NCI-H187 (cell line): ENCODE measurements at regions not wholly inside any gene's neighbourhood (a gene's known extent, or its start where the extent isn't known, plus 50 kb on each side); places are given as distances from the start of the nearest gene placed in this dataset.
A peak's percentile ranks its signal among the peaks of the same experiment; 100 is the strongest.
"Not testable (repeated sequence)": the region's sequence is repeated elsewhere in the genome, so short reads cannot be mapped to it uniquely, and the experiment has no call there.

Experiments
- DNase-seq, 2 experiments: peaks; one replicate each; lab custom pipeline; 2025; lab: John Stamatoyannopoulos, UW

- DNase-seq, result no peak
Observed at GRCh38 chr2:128414946-128415778, 96.5 kb upstream of the HS6ST1 start.

DNA sequence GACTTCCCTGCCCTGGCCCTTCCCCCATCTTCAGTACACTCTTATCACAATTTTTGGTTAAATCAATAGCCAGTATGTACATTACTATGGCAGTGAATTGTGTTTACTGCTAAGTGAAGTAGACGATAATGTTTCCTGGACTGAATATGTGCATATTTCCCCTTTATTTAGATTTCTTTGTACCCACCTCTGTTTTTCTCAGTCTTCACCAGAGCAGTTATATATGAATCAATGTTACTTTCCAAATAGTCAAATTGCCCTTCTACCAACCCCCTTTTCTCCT is 97.1 kb upstream of the HS6ST1 start:
- DNase-seq, result no peak

DNA sequence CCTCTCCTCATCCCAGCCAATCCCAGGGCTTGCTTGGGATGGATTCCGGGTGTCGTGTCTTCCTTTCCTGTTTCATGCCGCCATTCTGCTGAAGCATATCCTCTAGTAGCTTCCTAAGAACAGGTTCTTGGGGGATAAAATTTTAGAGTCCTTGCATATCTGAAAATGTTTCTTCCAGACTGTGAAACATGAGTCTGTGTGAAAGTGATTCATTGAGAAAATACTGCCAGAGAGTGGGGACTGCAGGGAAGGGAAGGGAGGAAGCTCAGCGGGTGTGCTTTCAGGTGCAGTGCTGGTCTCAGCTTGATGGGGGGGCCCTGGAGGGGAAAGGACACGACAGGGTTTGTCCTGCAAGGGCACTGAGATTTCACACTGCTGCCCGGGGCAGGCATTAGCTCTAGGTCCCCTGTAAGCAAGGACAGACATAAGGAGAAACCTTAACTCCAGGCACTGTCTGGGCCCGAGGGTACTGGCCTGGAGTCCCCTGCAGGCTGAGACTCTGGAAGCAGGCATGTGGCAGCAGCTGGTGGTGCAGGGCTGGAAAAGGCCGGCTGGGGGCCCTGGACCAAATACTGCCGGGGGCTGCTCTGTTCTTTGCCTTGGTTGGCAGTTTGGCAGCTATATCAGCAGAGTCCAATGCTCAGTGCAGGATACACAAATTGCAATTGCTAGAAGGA is 97.6 kb upstream of the HS6ST1 start:
- no peak for DNase-seq

DNA sequence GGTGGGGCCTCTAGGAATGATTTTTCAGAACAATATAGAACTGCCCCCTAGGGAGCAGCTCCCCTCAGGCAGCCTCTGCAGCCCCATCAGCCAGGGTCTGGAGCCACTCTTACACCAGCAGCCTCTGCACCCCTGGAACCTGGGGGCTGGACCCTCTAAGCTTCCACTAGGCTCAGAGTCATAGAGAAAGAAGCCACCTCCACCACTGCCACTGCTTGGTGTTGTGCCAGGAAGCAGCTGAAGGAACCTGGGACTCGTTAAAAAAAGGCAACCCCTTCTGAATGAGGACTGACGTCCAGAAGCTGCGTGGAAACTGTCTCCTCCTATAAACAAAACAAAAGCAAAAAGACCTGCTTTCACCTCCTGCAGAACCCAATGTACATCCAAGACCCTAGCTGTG is 98.1 kb upstream of the HS6ST1 start:
- no peak for DNase-seq

GRCh38 chr2:128417264-128417663 is 98.6 kb upstream of the HS6ST1 start:
- DNase-seq, result not testable (repeated sequence)

- DNase-seq, result peak in 1 of 2 experiments; percentile 11
Observed at GRCh38 chr2:128420131-128420530, 101.5 kb upstream of the HS6ST1 start.

GRCh38 chr2:128420776-128421175 is 102.1 kb upstream of the HS6ST1 start:
- no peak for DNase-seq

DNA sequence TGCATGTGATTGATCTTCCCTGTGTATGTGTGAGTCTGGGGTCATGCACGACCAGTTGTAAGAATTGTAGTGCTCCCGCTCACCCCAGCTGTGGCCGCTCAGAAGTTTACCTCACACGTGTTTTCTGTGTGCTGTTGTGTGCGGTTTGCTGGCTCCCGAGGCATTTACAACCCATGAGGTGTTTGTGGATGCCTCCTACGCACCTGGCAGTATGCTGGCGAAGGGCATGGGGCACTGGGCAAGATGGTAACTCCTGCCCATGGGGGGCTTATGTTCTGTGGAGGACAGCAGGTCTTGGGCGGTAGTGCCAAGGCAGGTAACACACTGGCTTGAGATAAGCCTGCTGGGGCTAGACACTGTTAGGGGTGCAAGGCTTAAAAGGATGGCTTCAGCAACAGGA is 102.6 kb upstream of the HS6ST1 start:
- DNase-seq, result no peak

DNA sequence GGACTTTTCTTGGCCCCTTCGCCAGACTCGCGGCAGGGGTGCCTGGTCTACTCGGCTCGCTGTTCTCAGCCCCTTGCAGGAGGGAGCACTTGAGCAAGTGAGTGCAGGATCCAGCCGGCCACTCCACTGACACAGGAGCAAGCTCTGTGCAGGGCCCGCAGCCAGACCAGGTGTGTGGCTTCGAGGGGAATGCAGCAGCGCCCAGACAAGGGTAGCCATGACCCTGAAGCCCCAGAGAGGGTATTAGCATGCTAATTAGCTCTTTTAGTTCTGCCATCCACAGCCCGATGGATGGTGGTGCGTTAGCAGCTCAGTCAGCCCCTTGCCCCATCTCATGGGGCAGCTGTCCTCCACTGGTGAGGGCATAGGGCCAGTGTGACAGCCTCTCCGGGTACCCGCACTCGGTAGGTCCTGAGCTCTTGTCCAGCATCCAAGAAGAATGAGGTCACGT is 103.2 kb upstream of the HS6ST1 start:
- DNase-seq, result no peak

DNA sequence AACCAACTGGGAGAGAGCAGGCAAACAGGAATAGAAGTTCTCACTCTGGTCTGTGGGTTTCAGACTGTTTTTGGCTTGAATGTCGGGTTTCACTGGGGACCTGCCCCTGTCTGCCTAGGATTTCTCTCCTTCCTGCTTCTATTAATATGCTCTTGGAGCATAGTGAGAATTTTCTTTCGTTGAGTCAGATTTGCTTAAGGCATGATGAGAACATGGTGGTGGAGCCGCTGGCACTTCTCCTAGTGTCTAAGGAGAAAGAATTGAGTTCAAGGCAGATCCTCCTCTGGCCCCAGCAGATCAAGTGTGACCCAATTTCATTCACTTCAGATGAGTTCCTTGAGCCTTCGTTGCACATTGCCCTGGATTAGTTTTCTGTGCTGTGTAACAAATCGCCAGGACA is 103.9 kb upstream of the HS6ST1 start:
- DNase-seq, result no peak

DNA sequence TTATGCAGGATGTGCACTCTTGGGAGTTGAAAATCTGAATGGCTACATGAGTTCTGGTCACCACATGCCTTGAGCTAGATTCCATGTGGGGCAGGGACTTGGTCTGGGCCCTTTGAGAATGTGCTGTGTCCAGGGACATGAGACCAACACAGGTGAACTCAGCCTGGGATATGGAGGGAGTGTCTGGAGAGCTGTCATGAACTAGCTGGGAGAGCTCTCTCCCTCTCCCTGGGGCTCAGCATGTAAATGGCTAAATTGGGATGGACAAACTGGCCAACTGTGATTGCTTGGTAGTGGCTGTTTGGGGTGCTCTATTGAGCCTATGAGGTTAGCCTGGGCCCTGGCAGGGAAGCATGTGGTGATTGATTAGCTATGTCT is 105.1 kb upstream of the HS6ST1 start:
- no peak for DNase-seq

- no peak for DNase-seq
Observed at GRCh38 chr2:128424406-128425171, 105.9 kb upstream of the HS6ST1 start.

DNA sequence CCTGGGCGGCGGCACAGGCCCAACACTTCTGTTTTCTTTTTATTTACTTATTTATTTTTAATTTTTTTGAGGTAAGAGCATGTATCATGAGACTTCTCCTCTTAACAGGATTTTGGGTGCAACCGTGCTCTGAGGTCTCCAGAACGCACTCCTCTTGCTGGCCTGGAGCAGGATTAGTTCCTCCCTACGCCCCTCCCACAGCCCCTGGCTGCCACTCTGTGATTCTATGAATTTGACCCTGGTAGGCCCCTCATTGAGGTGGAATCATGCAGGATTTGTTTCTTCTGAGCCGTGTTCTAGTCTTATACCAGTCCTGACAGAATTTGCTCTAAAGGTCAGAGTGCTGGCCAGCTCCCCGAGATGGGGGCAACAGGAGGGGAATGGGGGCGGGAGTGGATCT is 106.5 kb upstream of the HS6ST1 start:
- no peak for DNase-seq

DNA sequence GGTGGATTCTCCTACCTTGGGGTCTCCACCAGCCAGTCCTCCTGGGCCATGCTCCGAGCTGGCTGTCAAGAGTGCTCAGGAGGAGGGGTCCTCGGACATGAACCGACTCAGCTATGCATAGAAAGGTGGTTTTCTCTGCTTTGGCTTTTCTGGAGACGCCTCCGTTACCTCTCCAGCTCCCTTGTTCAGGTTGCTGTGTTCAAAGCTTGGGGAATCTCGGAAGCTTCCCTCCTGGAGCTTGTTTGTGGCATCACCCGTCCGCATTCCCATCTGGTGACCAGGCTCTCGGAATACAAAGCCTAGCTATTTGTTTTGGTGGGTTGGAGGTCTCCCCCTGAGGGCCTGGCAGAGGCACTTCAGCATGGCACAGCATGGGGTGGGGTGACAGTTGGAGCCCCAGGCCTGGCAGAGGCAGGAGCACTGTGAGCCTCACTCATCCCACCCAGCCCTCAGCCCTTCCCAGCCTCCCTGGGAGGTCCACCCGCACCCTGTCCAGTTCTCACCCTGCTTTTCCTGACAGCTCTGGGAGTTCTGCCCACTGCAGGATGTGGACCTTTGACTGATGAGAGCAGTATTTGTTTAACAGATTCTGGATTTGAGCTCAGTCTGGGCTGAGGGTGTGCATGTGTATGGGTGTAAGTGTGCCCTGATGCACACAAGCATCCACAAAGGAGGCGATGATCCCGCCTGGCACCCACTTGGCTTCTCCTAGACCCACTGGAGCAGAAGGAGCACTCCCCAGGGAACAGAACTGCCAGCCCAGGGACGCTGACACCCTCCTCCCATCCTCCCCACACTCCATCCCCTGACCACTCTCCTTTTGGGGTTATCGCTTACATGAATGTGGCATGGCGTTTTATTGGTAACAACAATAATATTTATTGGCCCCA is 107.3 kb upstream of the HS6ST1 start:
- no peak for DNase-seq

DNA sequence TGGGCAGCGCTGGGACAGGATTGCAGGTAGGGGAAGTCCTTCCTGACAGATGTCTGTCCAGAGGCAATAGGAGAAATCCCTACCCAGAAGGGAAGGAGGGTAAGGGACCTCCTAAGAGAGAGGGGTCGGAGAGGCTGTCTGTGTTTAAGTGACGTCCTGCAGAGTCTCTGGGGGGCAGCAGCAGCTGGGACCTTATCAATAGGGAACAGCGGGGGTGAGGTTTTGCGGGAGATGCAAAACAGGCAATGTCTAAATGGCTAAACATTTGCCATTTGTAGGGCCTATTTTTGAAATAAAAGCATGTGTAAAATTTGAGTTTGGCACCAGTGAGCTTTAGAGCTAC is 108.7 kb upstream of the HS6ST1 start:
- DNase-seq, result no peak

GRCh38 chr2:128428415-128428814 is 109.7 kb upstream of the HS6ST1 start:
- DNase-seq, result no peak

DNA sequence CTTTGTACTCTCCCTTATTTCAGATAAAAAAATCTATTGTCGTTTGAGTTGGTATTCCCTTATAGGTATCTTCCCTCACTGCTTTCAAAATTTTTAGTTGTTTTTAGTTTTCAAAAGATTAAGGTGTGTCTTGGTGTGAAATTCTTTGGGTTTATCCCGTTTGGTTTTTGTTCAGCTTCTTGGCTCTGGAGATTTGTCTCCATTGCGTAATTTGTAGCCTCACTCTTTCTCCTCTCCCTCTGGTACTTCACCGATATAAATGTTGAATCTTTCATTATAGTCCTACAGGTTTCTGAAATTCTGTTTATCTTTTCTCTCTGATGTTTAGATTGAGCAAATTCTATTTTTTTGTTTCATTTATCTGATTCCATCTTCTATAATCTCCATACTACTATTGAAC is 113.8 kb upstream of the HS6ST1 start:
- no peak for DNase-seq

DNA sequence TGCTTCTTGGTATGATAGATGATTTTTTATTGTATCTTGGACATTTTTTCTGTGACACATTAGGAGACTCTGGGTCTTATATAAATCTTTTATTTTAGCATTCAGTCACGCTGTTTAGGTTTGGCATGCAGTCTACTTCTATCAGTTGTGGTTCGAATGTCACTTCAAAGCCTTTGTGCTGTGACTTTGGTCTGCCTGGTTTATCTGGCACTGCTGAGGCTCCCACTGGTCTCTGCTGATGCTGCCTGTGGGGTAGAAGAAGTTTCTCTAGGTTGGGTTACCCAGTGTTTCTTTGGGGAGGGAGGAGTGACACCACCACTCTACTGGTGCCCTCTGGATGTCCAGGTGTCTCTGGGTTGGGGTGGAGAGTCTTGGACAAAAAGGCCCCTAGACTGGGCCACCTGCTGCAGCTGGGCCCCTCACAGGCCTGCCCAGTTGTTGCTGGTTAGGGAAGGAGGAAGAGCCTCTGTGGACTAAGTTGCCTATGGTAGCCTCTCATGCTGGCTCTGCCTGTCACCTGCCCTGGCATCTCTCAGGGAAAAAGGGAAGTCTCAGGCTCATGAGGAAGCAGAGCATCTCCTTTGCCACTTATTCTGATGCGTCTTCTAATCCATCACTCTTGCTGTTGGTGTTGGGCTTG is 115.4 kb upstream of the HS6ST1 start:
- no peak for DNase-seq

DNA sequence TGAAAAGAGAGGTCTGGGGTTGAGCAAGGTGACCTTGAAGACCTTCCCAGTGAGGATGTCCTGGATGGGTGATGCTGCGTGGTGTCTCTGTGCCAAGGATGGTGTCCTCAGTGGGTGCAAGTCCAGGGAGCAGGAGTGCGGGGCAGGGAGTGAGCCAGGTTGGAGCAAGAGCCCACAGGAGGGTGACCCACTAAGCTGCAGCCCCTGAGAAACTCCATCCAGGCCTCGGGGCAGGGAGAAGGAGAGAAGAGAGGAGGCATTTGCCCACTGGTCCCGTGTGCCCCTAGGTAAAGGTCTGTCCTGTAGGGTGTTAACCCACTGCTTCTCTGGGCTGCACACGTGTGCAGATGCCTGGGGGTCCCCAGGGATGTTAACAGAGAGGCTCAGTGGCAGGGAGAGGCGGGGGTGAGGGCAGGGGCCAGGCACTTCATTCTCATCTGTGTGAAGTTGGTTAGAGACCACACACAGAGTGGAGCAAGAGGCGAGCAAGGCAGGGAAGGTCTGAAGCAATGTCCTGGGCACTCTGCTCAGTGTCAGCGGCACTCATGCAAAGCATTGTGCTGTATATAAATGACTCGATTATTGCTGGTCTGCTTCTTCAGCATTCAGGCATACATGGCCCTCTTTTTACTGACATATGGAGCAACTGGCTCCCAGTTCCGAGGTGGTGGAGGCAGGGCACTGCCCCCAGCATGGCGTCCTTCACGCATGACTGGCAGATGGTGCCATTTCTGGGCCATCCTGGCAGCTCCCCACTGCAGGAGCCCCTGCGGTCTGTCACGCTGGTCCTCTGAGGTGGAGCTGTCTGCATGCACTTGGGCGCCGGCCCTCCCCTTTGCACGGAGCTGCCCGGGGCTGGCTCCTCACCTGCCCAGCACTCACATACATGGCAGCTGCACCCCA is 117.2 kb upstream of the HS6ST1 start:
- DNase-seq, result no peak

DNA sequence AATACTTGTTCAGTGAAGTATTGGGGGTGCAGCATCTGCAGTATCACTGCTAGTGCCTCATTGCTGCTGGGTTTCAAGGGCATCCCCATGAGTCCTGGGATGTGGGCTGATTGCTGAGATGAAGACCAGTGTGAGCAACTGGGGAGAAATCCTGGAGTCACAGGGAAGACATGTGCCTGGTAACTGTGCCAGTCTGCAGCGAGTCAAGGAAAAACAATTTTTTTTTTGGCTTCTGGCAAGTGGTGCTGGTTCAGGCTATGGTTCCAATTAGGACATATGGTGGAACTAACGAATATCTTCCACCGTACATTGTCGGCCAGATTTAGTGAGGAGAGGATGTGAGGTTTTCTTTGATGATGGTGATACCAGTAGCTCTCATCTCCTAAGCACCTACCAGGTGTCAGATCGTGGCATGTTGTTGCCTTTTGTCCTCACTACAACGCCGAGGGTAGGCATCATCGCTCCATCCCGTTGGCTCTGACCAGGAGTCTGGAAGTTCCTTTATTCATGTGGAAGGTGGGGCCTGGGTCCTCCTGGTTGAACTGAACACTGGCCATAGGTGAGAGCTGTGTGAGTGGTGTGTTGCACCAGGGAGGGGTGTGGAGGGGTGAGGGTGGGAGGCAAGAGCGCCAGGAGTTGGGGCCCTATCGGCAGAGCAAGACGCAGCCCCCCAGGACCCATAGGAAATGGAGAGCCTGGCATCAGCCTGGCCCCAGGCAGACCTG is 118.0 kb upstream of the HS6ST1 start:
- no peak for DNase-seq
